Adrenal gland (tissue), 9 donors: ENCODE measurements at regions not wholly inside any gene's neighbourhood (a gene's known extent, or its start where the extent isn't known, plus 50 kb on each side); places are given as distances from the start of the nearest gene placed in this dataset.

ENCODE experiments used
- DNase-seq, 7 donors: peaks; one replicate each; pipeline ENCODE4 v3.0.0-alpha.2; 2019 to 2020
- H3K27ac ChIP-seq, 5 donors: fragments of 200-600 bp; sonication (generic) in 4 of 5; 1 replicate in 3 of 5; 2 replicates in 2 of 5; pipeline versions ENCODE4 v1.5.1 to v1.8.0; 2016 to 2020; ENCODE audit warnings: mild to moderate bottlenecking in 1 of 5
- H3K27me3 ChIP-seq: fragments of 200-600 bp; 2 replicates; pipeline ENCODE4 v1.8.0; 2021
- H3K36me3 ChIP-seq, 2 donors: fragments of 200-600 bp; replicated peaks in 1 of 2; 1 replicate in 1 of 2; 2 replicates in 1 of 2; pipeline versions ENCODE4 v1.5.1 to v1.8.0; 2018 to 2022
- H3K4me1 ChIP-seq, 2 donors: fragments of 200-600 bp; replicated peaks in 1 of 2; 1 replicate in 1 of 2; 2 replicates in 1 of 2; pipeline versions ENCODE4 v1.5.1 to v1.8.0; 2018 to 2021
- H3K4me3 ChIP-seq, 4 donors: fragments of 200-600 bp; sonication (generic) in 3 of 4; one replicate each; pipeline ENCODE4 v1.5.1; 2016 to 2018
- H3K9me3 ChIP-seq, 3 donors: fragments of 200-600 bp; sonication (generic) in 1 of 3; replicated peaks in 1 of 3; 1 replicate in 2 of 3; 2 replicates in 1 of 3; pipeline versions ENCODE4 v1.5.1 to v1.8.0; 2016 to 2021
- CTCF ChIP-seq, 6 experiments: fragments of 450-650 bp in 4 of 6; fragments of 200-600 bp in 2 of 6; sonication (generic) in 1 of 6; IDR thresholded peaks; 1 replicate in 5 of 6; 2 replicates in 1 of 6; pipeline versions ENCODE4 v1.5.1 to v1.8.0; 2016 to 2021; ENCODE audit warnings: antibody characterized with exemption in 6 of 6, mild to moderate bottlenecking in 2 of 6, moderate library complexity in 1 of 6
- POLR2A ChIP-seq, 2 donors: fragments of 450-650 bp; IDR thresholded peaks; one replicate each; pipeline ENCODE4 v1.6.1; 2017; ENCODE audit warnings: antibody characterized with exemption in 2 of 2, mild to moderate bottlenecking in 2 of 2, moderate library complexity in 1 of 2
- WGBS, 4 donors: extraction: QIAGEN DNeasy Blood & Tissue Kit in 2 of 4; methylation state at CpG; one replicate each; pipeline versions ENCODE4 v1.1.5 to v1.1.7; 2013 to 2017; 5-methylcytosine and 5-hydroxymethylcytosine counted together
- intact Hi-C, 2 donors: fragments of 100-400 bp; cut with DNase I; formaldehyde crosslinking; loops; one replicate each; pipeline versions ENCODE4 v1.14.1 to v1.15.0; 2022 to 2023
- donor health status: healthy with polysubstance abuse.
- donor health status: Bipolar disorder and iron deficiency.
- donor health status: DM: yes; HTN: yes; CAD: no.
- donor health status: DM: no; HTN: no; CAD: no.
- donor health status: DM: no; HTN: no; CAD: no.

- Histone ChIP-seq H3K4me1 (no peaks in the 10 kb centered on the region), H3K27ac (no peak overlapping the region), H3K36me3 (no peaks in the 10 kb centered on the region), H3K4me3 (no peak overlapping the region), H3K9me3 (no peaks in the 10 kb centered on the region), H3K27me3 (no peaks in the 10 kb centered on the region)
- TF ChIP-seq POLR2A (IDR thresholded peaks at IDR 0.05): no peak
- TF ChIP-seq CTCF (IDR thresholded peaks at IDR 0.05): no peak
- DNase-seq: no peak
- intact Hi-C loops: loop anchor here (10.0 kb wide), 2 partner anchors 194 to 294 kb away; no protein-coding TSS in a partner anchor
- WGBS, 4 donors: 65 to 89% (median 69%) methylated on average over 3 of the region's 3 CpGs
Measured at GRCh38 chr7:31440511-31440910, 73.4 kb upstream of the ITPRID1 start.

- WGBS, 4 donors: 41 to 48% (median 46%) methylated on average over 4 of the region's 4 CpGs
- TF ChIP-seq POLR2A (IDR thresholded peaks at IDR 0.05) (no peak), CTCF (IDR thresholded peaks at IDR 0.05) (no peak)
- intact Hi-C loops: loop anchor here (10.0 kb wide), 2 partner anchors 192 to 292 kb away; no protein-coding TSS in a partner anchor
- Histone ChIP-seq H3K4me3 (no peak overlapping the region), H3K36me3 (no peaks in the 10 kb centered on the region), H3K4me1 (no peaks in the 10 kb centered on the region), H3K27ac (no peak overlapping the region), H3K9me3 (no peaks in the 10 kb centered on the region), H3K27me3 (no peaks in the 10 kb centered on the region)
- no peak for DNase-seq
Measured at GRCh38 chr7:31442626-31443025, 71.3 kb upstream of the ITPRID1 start.

- intact Hi-C loops: loop anchor here (10.0 kb wide), 2 partner anchors 191 to 291 kb away; no protein-coding TSS in a partner anchor
- Histone ChIP-seq H3K9me3 (no peaks in the 10 kb centered on the region), H3K4me1 (no peaks in the 10 kb centered on the region), H3K27me3 (no peaks in the 10 kb centered on the region), H3K27ac (no peak overlapping the region), H3K4me3 (no peak overlapping the region), H3K36me3 (no peaks in the 10 kb centered on the region)
- WGBS, 4 donors: 0 to 13% (median 0%) methylated on average over 1 of the region's 1 CpG
- TF ChIP-seq POLR2A (IDR thresholded peaks at IDR 0.05) (no peak), CTCF (IDR thresholded peaks at IDR 0.05) (peak; percentile 49 to 85 (median 70))
- peak in 2 of 7 donors; percentile 6 to 22 for DNase-seq
Measured at GRCh38 chr7:31443457-31443856, 70.4 kb upstream of the ITPRID1 start.

- H3K4me3 ChIP-seq: no peak overlapping the region
- no peak for DNase-seq
- intact Hi-C loops: loop anchor here (10.0 kb wide), 2 partner anchors 191 to 291 kb away; no protein-coding TSS in a partner anchor
- H3K27ac ChIP-seq: no peak overlapping the region
- H3K36me3 ChIP-seq: no peaks in the 10 kb centered on the region
- no peaks in the 10 kb centered on the region for H3K9me3 ChIP-seq
- TF ChIP-seq POLR2A (IDR thresholded peaks at IDR 0.05) (no peak), CTCF (IDR thresholded peaks at IDR 0.05) (no peak)
- H3K4me1 ChIP-seq: no peaks in the 10 kb centered on the region
- WGBS, 4 donors: 44 to 75% (median 47%) methylated on average over 2 of the region's 2 CpGs
- no peaks in the 10 kb centered on the region for H3K27me3 ChIP-seq
Measured at GRCh38 chr7:31444196-31444595, 69.7 kb upstream of the ITPRID1 start.
